Activated CD8-positive, alpha-beta T cell treated with anti-CD3 and anti-CD28 coated beads for 36 hours (primary cell): ENCODE measurements at regions not wholly inside any gene's neighbourhood (a gene's known extent, or its start where the extent isn't known, plus 50 kb on each side); places are given as distances from the start of the nearest gene placed in this dataset.

Experiments used
- ATAC-seq: fragments of 200-7000 bp; cut with Tn5 transposase; one replicate; pipeline ENCODE4 v1.10.0; 2021; ENCODE audit warnings: mild to moderate bottlenecking, moderate library complexity
- CTCF ChIA-PET: fragments of 350-600 bp; sonication (Branson Sonifier 250); formaldehyde crosslinking; loops from one replicate; lab custom pipeline; 2021; ENCODE audit warnings: antibody characterized with exemption; lab: Charles Lee
- POLR2A ChIA-PET: fragments of 350-600 bp; sonication (Branson Sonifier 250); formaldehyde crosslinking; loops from one replicate; lab custom pipeline; 2021; ENCODE audit warnings: antibody characterized with exemption; lab: Charles Lee
- DNase-seq: peaks from one replicate; pipeline ENCODE4 v3.0.0-alpha.2; 2020
- H3K27ac Mint-ChIP-seq: one replicate; pipeline ENCODE4 v1.8.0; 2021; ENCODE audit warnings: mild to moderate bottlenecking, mixed read lengths
- H3K27me3 Mint-ChIP-seq: one replicate; pipeline ENCODE4 v1.8.0; 2021; ENCODE audit warnings: mixed read lengths
- H3K36me3 Mint-ChIP-seq: one replicate; pipeline ENCODE4 v1.8.0; 2021; ENCODE audit warnings: low read depth, mixed read lengths
- H3K4me1 Mint-ChIP-seq: one replicate; pipeline ENCODE4 v1.8.0; 2021; ENCODE audit warnings: low read depth, mixed read lengths
- H3K4me3 Mint-ChIP-seq: one replicate; pipeline ENCODE4 v1.8.0; 2021; ENCODE audit warnings: mild to moderate bottlenecking, moderate library complexity, mixed read lengths
- H3K9me3 Mint-ChIP-seq: one replicate; pipeline ENCODE4 v1.8.0; 2021; ENCODE audit warnings: mixed read lengths
- intact Hi-C: fragments of 100-400 bp; cut with micrococcal nuclease; formaldehyde crosslinking; loops from one replicate; pipeline ENCODE4 v1.10.0; 2022
- TF ChIP-seq, protein P1 (sequence below): fragments of 200-600 bp; IDR thresholded peaks from one replicate; pipeline ENCODE4 v1.8.0; 2022; ENCODE audit warnings: antibody characterized with exemption, mild to moderate bottlenecking

DNA sequence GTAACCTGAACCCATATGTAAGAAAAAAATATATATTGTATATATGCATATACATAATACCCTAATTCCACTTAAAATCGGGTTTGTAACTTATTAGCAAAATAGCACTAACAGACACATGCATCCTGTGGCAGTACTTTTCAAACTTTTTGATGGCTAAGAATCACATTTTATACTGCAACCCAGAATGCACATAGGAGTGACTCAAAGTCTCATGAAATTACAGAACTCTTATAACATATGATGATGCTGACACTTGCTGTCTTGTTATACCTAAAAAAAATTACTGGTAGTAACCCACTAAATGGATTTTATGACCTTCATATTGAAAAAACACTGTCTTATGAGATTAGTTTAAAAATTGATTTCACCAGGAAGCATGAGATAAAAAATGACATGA lies 152.4 kb upstream of the FRMD4B start:
- ATAC-seq: no peak

DNA sequence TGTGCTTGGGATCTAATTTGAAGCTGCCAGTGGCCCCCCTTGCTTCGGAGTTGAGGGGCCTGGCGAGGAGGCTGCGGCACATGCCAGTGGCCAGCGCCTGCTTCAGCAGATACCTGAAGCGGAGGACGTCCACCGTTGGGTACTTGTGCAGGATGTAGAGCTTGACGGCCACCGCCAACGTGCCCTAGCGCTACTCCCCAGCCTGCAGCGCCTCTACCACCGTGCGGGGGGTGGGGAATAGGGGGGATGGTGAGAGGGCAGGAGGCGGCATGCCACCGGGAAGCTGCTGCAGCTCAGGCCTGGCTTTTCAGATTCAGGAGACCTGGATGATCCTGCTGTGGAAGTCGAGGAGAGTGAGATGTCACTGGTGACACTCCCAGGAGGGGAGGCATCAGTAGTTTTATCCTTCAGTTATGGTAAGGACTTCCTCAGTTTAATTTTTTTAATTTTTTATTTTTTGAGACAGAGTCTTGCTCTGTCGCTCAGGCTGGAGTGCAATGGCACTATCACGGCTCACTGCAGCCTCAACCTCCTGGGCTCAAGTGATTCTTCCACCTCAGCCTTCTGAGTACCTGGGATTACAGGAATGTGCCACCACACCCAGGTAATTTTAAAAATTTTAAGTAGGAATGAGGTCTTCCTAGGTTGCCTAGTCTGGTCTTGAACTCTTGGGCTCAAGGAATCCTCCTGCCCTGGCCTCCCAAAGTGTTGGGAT lies 150.6 kb upstream of the FRMD4B start:
- POLR2A ChIA-PET: no interaction called here
- DNase-seq (no peak), ATAC-seq (no peak)
- Mint-ChIP-seq H3K27ac (no peak overlapping the region), H3K9me3 (no peaks in the 10 kb centered on the region), H3K27me3 (peaks cover 19% of the 10 kb centered on the region), H3K4me3 (no peak overlapping the region), H3K4me1 (peaks cover 4% of the 10 kb centered on the region), H3K36me3 (no peaks in the 10 kb centered on the region)
- CTCF ChIA-PET: no interaction called here
- TF ChIP-seq, protein P1, sequence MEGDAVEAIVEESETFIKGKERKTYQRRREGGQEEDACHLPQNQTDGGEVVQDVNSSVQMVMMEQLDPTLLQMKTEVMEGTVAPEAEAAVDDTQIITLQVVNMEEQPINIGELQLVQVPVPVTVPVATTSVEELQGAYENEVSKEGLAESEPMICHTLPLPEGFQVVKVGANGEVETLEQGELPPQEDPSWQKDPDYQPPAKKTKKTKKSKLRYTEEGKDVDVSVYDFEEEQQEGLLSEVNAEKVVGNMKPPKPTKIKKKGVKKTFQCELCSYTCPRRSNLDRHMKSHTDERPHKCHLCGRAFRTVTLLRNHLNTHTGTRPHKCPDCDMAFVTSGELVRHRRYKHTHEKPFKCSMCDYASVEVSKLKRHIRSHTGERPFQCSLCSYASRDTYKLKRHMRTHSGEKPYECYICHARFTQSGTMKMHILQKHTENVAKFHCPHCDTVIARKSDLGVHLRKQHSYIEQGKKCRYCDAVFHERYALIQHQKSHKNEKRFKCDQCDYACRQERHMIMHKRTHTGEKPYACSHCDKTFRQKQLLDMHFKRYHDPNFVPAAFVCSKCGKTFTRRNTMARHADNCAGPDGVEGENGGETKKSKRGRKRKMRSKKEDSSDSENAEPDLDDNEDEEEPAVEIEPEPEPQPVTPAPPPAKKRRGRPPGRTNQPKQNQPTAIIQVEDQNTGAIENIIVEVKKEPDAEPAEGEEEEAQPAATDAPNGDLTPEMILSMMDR: no peak
- intact Hi-C loops: no loop called here

More for the DNA sequence above, 152.4 kb upstream of the FRMD4B start:
- intact Hi-C loops: no loop called here
- Mint-ChIP-seq H3K4me1 (peaks cover 8% of the 10 kb centered on the region), H3K27me3 (peaks cover 29% of the 10 kb centered on the region), H3K9me3 (no peaks in the 10 kb centered on the region), H3K36me3 (no peaks in the 10 kb centered on the region), H3K4me3 (no peak overlapping the region), H3K27ac (no peak overlapping the region)
- no peak for DNase-seq
- TF ChIP-seq, protein P1: no peak
- POLR2A ChIA-PET: no interaction called here
- CTCF ChIA-PET: no interaction called here

DNA sequence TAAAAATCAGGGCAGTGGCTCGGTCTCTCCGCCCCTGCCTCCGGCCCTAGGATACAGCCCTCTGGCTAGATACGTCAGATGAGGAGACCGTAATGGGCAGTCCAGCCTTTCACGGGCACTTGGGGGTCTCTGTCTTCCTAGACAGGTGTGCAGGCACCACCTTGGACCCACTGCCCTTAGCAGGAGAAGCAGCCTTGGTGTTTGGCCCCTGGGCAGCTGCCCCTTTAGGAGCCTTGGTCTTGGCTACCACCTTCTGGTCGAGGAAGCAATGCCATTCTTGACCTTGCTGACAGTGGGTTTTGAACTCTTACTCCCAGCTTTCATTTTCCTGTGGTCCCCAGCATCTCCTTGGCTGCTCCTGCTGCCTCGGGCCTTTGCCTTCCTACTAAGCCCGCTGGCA lies 149.7 kb upstream of the FRMD4B start:
- no peak overlapping the region for H3K4me3 Mint-ChIP-seq
- POLR2A ChIA-PET: no interaction called here

DNA sequence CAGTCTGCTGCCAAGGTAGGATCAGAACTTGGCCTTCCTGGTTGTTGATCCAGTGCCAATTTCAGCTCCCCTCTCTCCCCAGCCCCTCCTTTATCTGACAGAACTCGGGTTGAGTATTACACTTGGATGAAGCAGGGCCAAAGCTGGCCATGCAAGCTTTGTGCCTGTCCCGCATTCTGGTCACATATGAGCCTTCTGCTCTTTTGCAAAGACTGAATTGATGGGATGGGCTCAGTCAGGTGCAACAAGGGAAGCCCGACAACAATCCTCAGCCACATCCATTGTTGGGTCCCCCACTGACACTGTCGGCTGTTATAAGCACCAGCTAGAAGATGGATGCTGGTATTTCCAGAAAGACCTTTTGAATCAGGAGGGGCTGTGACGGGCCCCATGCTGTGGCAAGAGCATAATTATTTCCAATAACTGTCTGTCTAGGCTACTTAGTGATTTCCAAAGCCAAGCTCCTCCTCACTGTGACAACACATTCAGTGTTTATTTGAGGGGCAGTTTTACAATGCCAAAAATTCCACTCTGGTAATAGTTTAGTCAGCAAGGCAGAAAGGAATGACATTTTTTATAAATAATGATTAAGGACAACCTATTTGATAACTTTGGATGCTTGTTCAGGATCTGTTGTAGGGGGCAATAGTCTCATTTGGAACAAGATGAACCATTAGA lies 146.8 kb upstream of the FRMD4B start:
- POLR2A ChIA-PET: no interaction called here
- Mint-ChIP-seq H3K4me3 (no peak overlapping the region), H3K4me1 (no peaks in the 10 kb centered on the region), H3K36me3 (no peaks in the 10 kb centered on the region), H3K27me3 (peaks cover 2% of the 10 kb centered on the region), H3K9me3 (no peaks in the 10 kb centered on the region), H3K27ac (no peak overlapping the region)
- no peak for ATAC-seq
- TF ChIP-seq, protein P1: no peak
- CTCF ChIA-PET: no interaction called here
- DNase-seq: no peak
- intact Hi-C loops: no loop called here

More for the DNA sequence above, 149.7 kb upstream of the FRMD4B start:
- Mint-ChIP-seq H3K4me1 (no peaks in the 10 kb centered on the region), H3K27me3 (peaks cover 11% of the 10 kb centered on the region), H3K36me3 (no peaks in the 10 kb centered on the region), H3K27ac (no peak overlapping the region), H3K9me3 (no peaks in the 10 kb centered on the region)
- DNase-seq (no peak), ATAC-seq (no peak)
- CTCF ChIA-PET: no interaction called here
- intact Hi-C loops: no loop called here
- TF ChIP-seq, protein P1: no peak
